GM13977 (cell line): ENCODE measurements at regions not wholly inside any gene's neighbourhood (a gene's known extent, or its start where the extent isn't known, plus 50 kb on each side); places are given as distances from the start of the nearest gene placed in this dataset.

Source experiments
- DNase-seq: peaks from one replicate; pipeline ENCODE4 v3.0.0; 2012; ENCODE audit warnings: low spot score
- CTCF ChIP-seq: IDR thresholded peaks from 2 replicates; pipeline ENCODE4 v1.5.1; 2012; ENCODE audit warnings: mild to moderate bottlenecking, control low read depth; ENCODE audit not compliant: insufficient read depth; ENCODE audit errors: extremely low read depth, missing control alignments
- in situ Hi-C: fragments of 300-500 bp; cut with MboI; formaldehyde crosslinking; loops from one replicate; pipeline ENCODE4 v1.12.0; 2022; ENCODE audit warnings: low sequenced_read_pairs, low pct_unique_long_range_greater_than_20kb, mixed read lengths, inconsistent platforms; ENCODE audit not compliant: unreplicated experiment

- DNase-seq: peak; percentile 23
- peak; percentile 65 for TF ChIP-seq CTCF
- in situ Hi-C loops: no loop called here
Observed at GRCh38 chr2:23199115-23199918, 185.7 kb upstream of the KLHL29 start.

GRCh38 chr2:23200068-23200786 lies 184.8 kb upstream of the KLHL29 start:
- in situ Hi-C loops: no loop called here
- no peak for DNase-seq
- no peak for TF ChIP-seq CTCF

GRCh38 chr2:23200787-23201114 lies 184.2 kb upstream of the KLHL29 start:
- in situ Hi-C loops: no loop called here
- DNase-seq: no peak
- no peak for TF ChIP-seq CTCF

- TF ChIP-seq CTCF: no peak
- in situ Hi-C loops: no loop called here
- DNase-seq: no peak
Observed at GRCh38 chr2:23203383-23203782, 181.6 kb upstream of the KLHL29 start.

- in situ Hi-C loops: no loop called here
Observed at GRCh38 chr2:23204685-23205242, 180.2 kb upstream of the KLHL29 start.

GRCh38 chr2:23206650-23207049 lies 178.3 kb upstream of the KLHL29 start:
- no peak for DNase-seq
- in situ Hi-C loops: no loop called here
- no peak for TF ChIP-seq CTCF

More at GRCh38 chr2:23204685-23205242, 180.2 kb upstream of the KLHL29 start:
- TF ChIP-seq CTCF: no peak
- no peak for DNase-seq
